DOHH2 (cell line): ENCODE measurements at regions not wholly inside any gene's neighbourhood (a gene's known extent, or its start where the extent isn't known, plus 50 kb on each side); places are given as distances from the start of the nearest gene placed in this dataset.

Experiments
- H3F3A ChIP-seq: fragments of 200-600 bp; sonication (generic), shearing (Covaris generic); 2 replicates; pipeline ENCODE4 v1.6.0; 2016; ENCODE audit warnings: antibody characterized with exemption, mild to moderate bottlenecking; ENCODE audit not compliant: control insufficient read depth, insufficient read depth
- H3K27ac ChIP-seq: fragments of 200-600 bp; sonication (generic); 2 replicates; pipeline ENCODE4 v1.5.1; 2014; ENCODE audit warnings: low read depth, mild to moderate bottlenecking, low read length, moderate library complexity
- H3K27me3 ChIP-seq: fragments of 200-600 bp; sonication (generic); 2 replicates; pipeline ENCODE4 v1.6.1; 2014; ENCODE audit warnings: mild to moderate bottlenecking, low read length, mixed read lengths; ENCODE audit not compliant: control insufficient read depth
- H3K36me3 ChIP-seq: fragments of 200-600 bp; sonication (generic); 2 replicates; pipeline ENCODE4 v1.6.1; 2014; ENCODE audit warnings: mild to moderate bottlenecking, low read length, moderate library complexity, mixed read lengths; ENCODE audit not compliant: control insufficient read depth
- H3K4me1 ChIP-seq: fragments of 200-600 bp; sonication (generic); 2 replicates; pipeline ENCODE4 v1.6.1; 2014; ENCODE audit warnings: mild to moderate bottlenecking, low read length, mixed read lengths; ENCODE audit not compliant: control insufficient read depth
- H3K4me2 ChIP-seq: fragments of 200-600 bp; sonication (generic); 2 replicates; pipeline ENCODE4 v1.6.0; 2014; ENCODE audit warnings: mild to moderate bottlenecking, low read length, moderate library complexity
- H3K4me3 ChIP-seq: fragments of 200-600 bp; sonication (generic); 2 replicates; pipeline ENCODE4 v1.5.1; 2014; ENCODE audit warnings: mild to moderate bottlenecking, low read length, mixed read lengths
- H3K79me2 ChIP-seq: fragments of 200-600 bp; sonication (generic); 2 replicates; pipeline ENCODE4 v1.6.1; 2014; ENCODE audit warnings: mild to moderate bottlenecking, low read length, mixed read lengths; ENCODE audit not compliant: control insufficient read depth
- H3K9me2 ChIP-seq: fragments of 200-600 bp; sonication (generic); replicated peaks from 2 replicates; pipeline ENCODE4 v1.6.1; 2014; ENCODE audit warnings: mild to moderate bottlenecking, low read length, mixed read lengths; ENCODE audit not compliant: control insufficient read depth
- H3K9me3 ChIP-seq: fragments of 200-600 bp; sonication (generic); 2 replicates; pipeline ENCODE4 v1.6.1; 2014; ENCODE audit warnings: antibody characterized with exemption, low read length, mixed read lengths; ENCODE audit not compliant: control insufficient read depth, insufficient read depth
- H4K20me1 ChIP-seq: fragments of 200-600 bp; sonication (generic); 2 replicates; pipeline ENCODE4 v1.6.0; 2014; ENCODE audit warnings: low read depth, mild to moderate bottlenecking, antibody characterized with exemption, low read length, moderate library complexity; ENCODE audit not compliant: control insufficient read depth, insufficient read depth
- EZH2phosphoT487 ChIP-seq: fragments of 200-600 bp; sonication (generic); IDR thresholded peaks from 2 replicates; pipeline ENCODE4 v1.6.1; 2017; ENCODE audit warnings: borderline replicate concordance, mild to moderate bottlenecking, antibody characterized with exemption, low read length, moderate library complexity, mixed read lengths
- TF ChIP-seq, protein P1 (sequence below): fragments of 200-600 bp; sonication (generic); IDR thresholded peaks from one replicate; pipeline ENCODE4 v1.5.1; 2014; ENCODE audit warnings: antibody characterized with exemption, mild to moderate bottlenecking, low read depth, low read length; ENCODE audit not compliant: poor library complexity, severe bottlenecking

- H3K79me2 ChIP-seq = no peaks in the 10 kb centered on the region
- H3K9me3 ChIP-seq = no peaks in the 10 kb centered on the region
- TF ChIP-seq, protein P1, sequence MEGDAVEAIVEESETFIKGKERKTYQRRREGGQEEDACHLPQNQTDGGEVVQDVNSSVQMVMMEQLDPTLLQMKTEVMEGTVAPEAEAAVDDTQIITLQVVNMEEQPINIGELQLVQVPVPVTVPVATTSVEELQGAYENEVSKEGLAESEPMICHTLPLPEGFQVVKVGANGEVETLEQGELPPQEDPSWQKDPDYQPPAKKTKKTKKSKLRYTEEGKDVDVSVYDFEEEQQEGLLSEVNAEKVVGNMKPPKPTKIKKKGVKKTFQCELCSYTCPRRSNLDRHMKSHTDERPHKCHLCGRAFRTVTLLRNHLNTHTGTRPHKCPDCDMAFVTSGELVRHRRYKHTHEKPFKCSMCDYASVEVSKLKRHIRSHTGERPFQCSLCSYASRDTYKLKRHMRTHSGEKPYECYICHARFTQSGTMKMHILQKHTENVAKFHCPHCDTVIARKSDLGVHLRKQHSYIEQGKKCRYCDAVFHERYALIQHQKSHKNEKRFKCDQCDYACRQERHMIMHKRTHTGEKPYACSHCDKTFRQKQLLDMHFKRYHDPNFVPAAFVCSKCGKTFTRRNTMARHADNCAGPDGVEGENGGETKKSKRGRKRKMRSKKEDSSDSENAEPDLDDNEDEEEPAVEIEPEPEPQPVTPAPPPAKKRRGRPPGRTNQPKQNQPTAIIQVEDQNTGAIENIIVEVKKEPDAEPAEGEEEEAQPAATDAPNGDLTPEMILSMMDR = no peak
- TF ChIP-seq EZH2phosphoT487 = no peak
- H3K27ac ChIP-seq = no peak overlapping the region
- no peaks in the 10 kb centered on the region for H3K36me3 ChIP-seq
- H3F3A ChIP-seq = no peaks in the 10 kb centered on the region
- H3K4me2 ChIP-seq = no peak overlapping the region
- no peaks in the 10 kb centered on the region for H4K20me1 ChIP-seq
- H3K4me1 ChIP-seq = no peaks in the 10 kb centered on the region
- no peaks in the 10 kb centered on the region for H3K9me2 ChIP-seq
- no peaks in the 10 kb centered on the region for H3K27me3 ChIP-seq
- H3K4me3 ChIP-seq = no peak overlapping the region
These were observed 1448.9 kb upstream of the TENM3 start for GRCh38 chr4:180794333-180794732.

GRCh38 chr4:180798036-180798577 lies 1445.1 kb upstream of the TENM3 start:
- H3K79me2 ChIP-seq = no peaks in the 10 kb centered on the region

DNA sequence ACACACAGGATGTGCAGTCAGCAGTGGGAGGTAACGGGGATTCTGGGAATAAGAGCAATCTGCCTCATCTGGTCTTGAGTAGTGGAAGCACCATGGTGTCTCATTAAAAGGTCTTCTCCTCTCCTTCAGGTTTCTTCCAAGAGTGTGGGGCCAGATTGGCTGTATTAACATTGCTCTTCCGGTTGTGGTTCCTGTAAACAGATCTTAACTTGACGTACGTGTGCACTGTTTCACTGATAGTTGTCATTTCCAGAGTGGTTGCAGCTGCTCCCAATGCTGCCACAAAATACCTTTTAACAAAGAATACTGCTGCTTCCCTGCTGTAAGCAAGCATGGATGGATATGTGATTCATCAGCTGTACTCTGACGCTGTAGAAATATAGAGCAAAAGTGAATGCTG lies 1443.4 kb upstream of the TENM3 start:
- no peaks in the 10 kb centered on the region for H4K20me1 ChIP-seq
- no peak overlapping the region for H3K27ac ChIP-seq
- H3K27me3 ChIP-seq = no peaks in the 10 kb centered on the region
- no peak for TF ChIP-seq EZH2phosphoT487
- TF ChIP-seq, protein P1 = no peak
- H3K9me3 ChIP-seq = no peaks in the 10 kb centered on the region
- H3K36me3 ChIP-seq = no peaks in the 10 kb centered on the region
- no peaks in the 10 kb centered on the region for H3K4me1 ChIP-seq
- H3K4me2 ChIP-seq = no peak overlapping the region
- no peaks in the 10 kb centered on the region for H3K9me2 ChIP-seq
- no peaks in the 10 kb centered on the region for H3F3A ChIP-seq
- H3K79me2 ChIP-seq = no peaks in the 10 kb centered on the region
- no peak overlapping the region for H3K4me3 ChIP-seq

More at GRCh38 chr4:180798036-180798577, 1445.1 kb upstream of the TENM3 start:
- Histone ChIP-seq H4K20me1 (no peaks in the 10 kb centered on the region), H3K9me3 (no peaks in the 10 kb centered on the region), H3K9me2 (no peaks in the 10 kb centered on the region), H3K4me2 (no peak overlapping the region), H3K4me3 (no peak overlapping the region), H3K4me1 (no peaks in the 10 kb centered on the region), H3F3A (no peaks in the 10 kb centered on the region), H3K27ac (no peak overlapping the region), H3K27me3 (no peaks in the 10 kb centered on the region), H3K36me3 (no peaks in the 10 kb centered on the region)
- TF ChIP-seq EZH2phosphoT487 = no peak
- TF ChIP-seq, protein P1 = no peak
